Endothelial cell of umbilical vein (primary cell): ENCODE measurements at regions not wholly inside any gene's neighbourhood (a gene's known extent, or its start where the extent isn't known, plus 50 kb on each side); places are given as distances from the start of the nearest gene placed in this dataset.

Source experiments
- CTCF ChIP-seq, 2 donors: IDR thresholded peaks; 1 replicate in 1 of 2; 2 replicates in 1 of 2; pipeline ENCODE4 v1.5.1; 2011; ENCODE audit warnings: low read length in 2 of 2, mild to moderate bottlenecking in 2 of 2, moderate library complexity in 2 of 2, control low read depth in 1 of 2, inconsistent platforms in 1 of 2, low read depth in 1 of 2; ENCODE audit not compliant: insufficient read depth in 1 of 2; ENCODE audit errors: extremely low read depth in 1 of 2
- EZH2 ChIP-seq: IDR thresholded peaks from 2 replicates; pipeline ENCODE4 v1.6.1; 2012; ENCODE audit warnings: borderline replicate concordance, low read depth, mild to moderate bottlenecking, moderate library complexity, low read length, inconsistent platforms; ENCODE audit not compliant: severe bottlenecking
- GATA2 ChIP-seq: IDR thresholded peaks from 2 replicates; pipeline ENCODE4 v1.7.0; 2011; ENCODE audit warnings: low read depth, mild to moderate bottlenecking, moderate library complexity, mixed read lengths, low read length; ENCODE audit not compliant: insufficient read length, insufficient read depth
- MYC ChIP-seq: IDR thresholded peaks from one replicate; pipeline ENCODE4 v1.6.1; 2011; ENCODE audit warnings: mild to moderate bottlenecking, low read depth, low read length
- POLR2A ChIP-seq: IDR thresholded peaks from 2 replicates; pipeline ENCODE4 v1.6.1; 2012; ENCODE audit warnings: low read depth, mild to moderate bottlenecking, control low read depth, low read length
- POLR2AphosphoS5 ChIP-seq: IDR thresholded peaks from 2 replicates; pipeline ENCODE4 v1.6.1; 2012; ENCODE audit warnings: low read depth, mild to moderate bottlenecking, control low read depth, low read length, moderate library complexity; ENCODE audit not compliant: insufficient read depth

DNA sequence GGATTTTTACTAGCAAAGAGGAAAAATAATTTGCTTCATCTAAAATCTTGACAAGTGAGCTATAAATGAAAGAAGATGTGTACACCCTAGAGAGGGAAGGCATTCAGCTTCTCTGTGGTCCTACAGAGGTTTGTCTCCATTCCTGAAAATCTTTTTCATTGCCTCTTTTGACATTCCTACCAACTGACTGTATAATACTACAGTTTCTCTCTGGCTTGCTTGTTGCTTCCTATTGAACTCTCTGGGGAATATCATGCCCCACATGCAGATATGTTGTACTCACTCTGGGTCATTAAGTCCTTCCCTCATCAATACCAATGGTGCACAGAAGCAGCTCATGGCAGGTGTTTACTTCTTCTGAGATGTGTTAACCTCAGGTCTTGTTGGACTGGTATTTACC, 371.2 kb upstream of the PLXNA2 start:
- no peak for TF ChIP-seq EZH2
- TF ChIP-seq POLR2A, result no peak
- no peak for TF ChIP-seq CTCF (IDR thresholded peaks at IDR 0.05; ENCODE audit: extremely low read depth in 1 of 2, insufficient read depth in 1 of 2, low read depth in 1 of 2, low read length in 2 of 2)
- no peak for TF ChIP-seq POLR2AphosphoS5
- TF ChIP-seq MYC, result no peak
- TF ChIP-seq GATA2, result no peak
